ENCODE measurements at regions not wholly inside any gene's neighbourhood (a gene's known extent, or its start where the extent isn't known, plus 50 kb on each side); places are given as distances from the start of the nearest gene placed in this dataset.
"Not testable (repeated sequence)": the region's sequence is repeated elsewhere in the genome, so short reads cannot be mapped to it uniquely, and the experiment has no call there.

DNA sequence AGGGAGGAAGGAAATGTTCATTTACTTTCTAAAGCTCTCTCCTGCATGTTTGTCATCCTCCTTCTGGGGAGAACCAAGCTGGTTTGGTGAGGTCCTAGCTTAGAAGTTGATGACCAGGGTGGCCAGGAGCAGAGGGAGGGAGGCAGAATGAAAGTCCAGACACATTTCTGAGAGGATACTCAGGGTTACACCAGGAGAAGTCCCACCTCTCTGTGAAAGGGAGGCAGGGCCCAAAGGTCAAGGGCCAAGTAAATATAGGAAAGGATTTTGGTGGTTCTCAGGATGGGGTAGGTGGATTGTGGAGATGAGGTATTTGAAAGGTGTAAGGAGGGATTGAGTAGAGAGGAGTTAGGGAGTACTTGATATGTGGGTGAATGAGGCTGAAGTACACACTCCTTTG lies 58.0 kb upstream of the FBXO11 start:
- no peak for DNase-seq (ENCODE audit: low read depth in 2 of 2)

DNA sequence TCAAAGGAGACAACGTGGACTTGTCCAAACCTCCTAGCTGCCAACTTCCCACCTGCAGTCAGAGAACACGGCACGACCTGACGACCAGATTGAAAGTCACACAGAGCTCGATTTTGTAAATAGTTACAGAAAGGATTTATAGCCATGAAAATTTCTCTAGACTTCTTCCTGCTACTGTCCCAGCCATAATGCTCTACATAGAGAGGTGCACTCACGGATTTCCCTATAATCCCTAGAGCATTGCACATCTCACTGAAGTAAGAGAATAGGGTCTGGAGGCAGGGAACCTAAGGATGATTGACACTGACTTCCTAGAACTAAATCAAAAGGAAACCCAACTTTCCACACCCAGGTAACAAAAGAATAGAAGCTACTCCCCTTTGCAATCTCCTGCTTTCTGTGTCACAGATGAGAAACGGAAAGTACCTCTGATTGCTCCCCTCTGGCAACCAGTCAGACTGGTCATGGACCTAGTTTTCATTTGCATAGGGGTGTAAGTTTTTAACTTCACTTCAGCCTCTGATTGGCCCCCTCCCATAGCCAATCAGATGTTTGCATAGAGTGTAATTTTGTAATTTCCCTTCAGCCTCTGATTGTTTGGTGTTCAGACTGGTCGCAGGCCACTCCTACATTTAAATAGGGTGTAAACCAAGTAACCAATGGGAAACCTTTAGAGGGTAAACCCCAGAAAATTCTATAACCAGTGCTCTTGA lies 58.6 kb upstream of the FBXO11 start:
- no peak for DNase-seq (ENCODE audit: low read depth in 2 of 2)

GRCh38 chr2:47976728-47977127 lies 70.4 kb upstream of the FBXO11 start:
- not testable (repeated sequence) for DNase-seq (ENCODE audit: low read depth in 2 of 2)

GRCh38 chr2:47984041-47984440 lies 77.7 kb upstream of the FBXO11 start:
- DNase-seq (ENCODE audit: low read depth in 2 of 2): no peak

- DNase-seq (ENCODE audit: low read depth in 2 of 2): no peak
Measured at GRCh38 chr2:47990503-47990902, 84.2 kb upstream of the FBXO11 start.

GRCh38 chr2:47992671-47993070 lies 86.4 kb upstream of the FBXO11 start:
- no peak for DNase-seq (ENCODE audit: low read depth in 2 of 2)

- DNase-seq (ENCODE audit: low read depth in 2 of 2): no peak
Measured at GRCh38 chr2:47996808-47997207, 90.5 kb upstream of the FBXO11 start.

DNA sequence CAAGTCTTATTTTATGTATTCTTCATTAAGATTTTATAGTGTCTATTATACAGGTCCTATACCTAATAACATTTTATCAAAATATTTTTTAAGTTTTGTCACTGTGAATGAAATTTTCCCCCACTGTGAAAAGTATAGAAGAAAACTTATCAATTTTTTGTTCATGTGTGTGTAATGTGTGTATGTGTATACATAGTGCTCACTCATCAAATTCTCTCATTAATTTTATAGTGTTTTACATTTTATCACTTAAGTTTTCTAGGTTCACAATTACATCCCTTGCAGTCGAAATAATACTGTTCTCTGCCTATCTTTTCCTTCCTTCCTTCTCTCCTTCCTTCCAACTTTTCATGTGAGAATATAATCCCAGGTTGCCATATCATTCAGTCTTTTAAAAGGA lies 93.2 kb upstream of the FBXO11 start:
- DNase-seq (ENCODE audit: low read depth in 2 of 2): no peak

DNA sequence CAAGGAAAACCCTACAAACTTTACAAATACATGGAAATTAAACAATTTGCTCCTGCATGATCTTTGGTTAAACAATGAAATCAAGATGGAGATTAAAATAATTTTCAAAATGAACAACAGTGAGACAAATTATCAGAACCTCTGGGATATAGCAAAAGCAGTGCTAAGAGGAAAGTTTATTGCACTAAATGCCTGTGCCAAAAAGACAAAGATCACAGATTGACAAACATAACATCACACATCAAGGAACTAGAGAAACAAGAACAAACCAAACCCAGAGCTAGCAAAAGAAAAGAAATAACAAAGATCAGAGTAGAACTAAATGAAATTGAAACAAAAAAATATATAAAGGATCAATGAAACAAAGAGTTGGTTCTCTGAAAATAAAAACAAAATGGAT lies 95.2 kb upstream of the FBXO11 start:
- no peak for DNase-seq (ENCODE audit: low read depth in 2 of 2)

GRCh38 chr2:48006094-48006493 lies 99.8 kb upstream of the FBXO11 start:
- DNase-seq (ENCODE audit: low read depth in 2 of 2): no peak

DNA sequence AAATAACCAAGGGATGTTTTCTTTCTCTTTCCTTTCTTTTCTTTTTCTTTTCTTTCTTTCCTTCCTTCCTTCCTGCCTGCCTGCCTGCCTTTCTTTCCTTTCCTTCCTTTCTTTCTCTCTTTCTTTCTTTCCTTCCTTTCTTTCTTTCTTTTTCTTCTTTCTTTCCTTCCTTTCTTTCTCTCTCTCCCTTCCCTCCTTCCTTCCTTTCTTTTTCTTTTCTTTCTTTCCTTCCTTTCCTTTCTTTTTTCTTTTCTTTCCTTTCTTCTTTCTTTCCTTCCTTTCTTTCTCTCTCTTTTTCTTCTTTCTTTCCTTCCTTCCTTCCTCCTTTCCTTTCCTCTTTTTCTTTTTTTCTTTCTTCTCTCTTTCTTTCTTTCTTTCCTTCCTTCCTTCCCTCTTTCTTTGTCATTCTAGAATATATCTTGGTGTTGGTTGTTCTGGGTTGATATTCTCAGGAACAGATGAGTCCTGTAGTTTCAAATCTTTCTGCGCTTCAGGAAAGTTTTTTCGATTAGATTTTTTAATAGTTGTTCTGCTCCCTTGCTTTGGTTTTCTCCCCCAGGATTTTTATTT lies 101.5 kb upstream of the FBXO11 start:
- no peak for DNase-seq (ENCODE audit: low read depth in 2 of 2)

GRCh38 chr2:48009256-48009655 lies 103.0 kb upstream of the FBXO11 start:
- no peak for DNase-seq (ENCODE audit: low read depth in 2 of 2)

- no peak for DNase-seq (ENCODE audit: low read depth in 2 of 2)
Measured at GRCh38 chr2:48015421-48015820, 109.1 kb upstream of the FBXO11 start.

GRCh38 chr2:48016225-48017019 lies 110.1 kb upstream of the FBXO11 start:
- no peak for DNase-seq (ENCODE audit: low read depth in 2 of 2)

DNA sequence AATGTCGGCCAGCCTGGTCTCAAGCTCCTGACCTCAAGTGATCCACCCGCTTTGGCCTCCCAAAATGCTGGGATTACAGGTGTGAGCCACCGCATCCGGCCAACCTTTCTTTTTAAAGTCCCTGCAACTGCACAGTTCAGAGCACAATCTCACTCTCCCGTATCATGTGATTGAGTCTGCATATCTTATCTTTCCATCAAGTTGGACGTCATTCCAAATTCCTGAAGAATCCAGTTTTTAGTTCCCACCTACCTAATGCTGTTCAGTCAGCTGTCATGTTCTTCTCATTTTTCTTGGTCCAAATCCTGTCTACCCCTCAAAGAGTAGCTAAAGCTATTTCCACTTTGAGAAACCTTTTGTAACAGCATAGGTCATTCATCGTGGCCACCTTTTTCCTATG lies 110.8 kb upstream of the FBXO11 start:
- no peak for DNase-seq (ENCODE audit: low read depth in 2 of 2)

- no peak for DNase-seq (ENCODE audit: low read depth in 2 of 2)
Measured at GRCh38 chr2:48018480-48018879, 112.2 kb upstream of the FBXO11 start.

GRCh38 chr2:48026865-48027264 lies 120.6 kb upstream of the FBXO11 start:
- DNase-seq (ENCODE audit: low read depth in 2 of 2): no peak

- DNase-seq (ENCODE audit: low read depth in 2 of 2): no peak
Measured at GRCh38 chr2:48032765-48033164, 126.5 kb upstream of the FBXO11 start.

- no peak for DNase-seq (ENCODE audit: low read depth in 2 of 2)
Measured at GRCh38 chr2:48034295-48034694, 128.0 kb upstream of the FBXO11 start.

DNA sequence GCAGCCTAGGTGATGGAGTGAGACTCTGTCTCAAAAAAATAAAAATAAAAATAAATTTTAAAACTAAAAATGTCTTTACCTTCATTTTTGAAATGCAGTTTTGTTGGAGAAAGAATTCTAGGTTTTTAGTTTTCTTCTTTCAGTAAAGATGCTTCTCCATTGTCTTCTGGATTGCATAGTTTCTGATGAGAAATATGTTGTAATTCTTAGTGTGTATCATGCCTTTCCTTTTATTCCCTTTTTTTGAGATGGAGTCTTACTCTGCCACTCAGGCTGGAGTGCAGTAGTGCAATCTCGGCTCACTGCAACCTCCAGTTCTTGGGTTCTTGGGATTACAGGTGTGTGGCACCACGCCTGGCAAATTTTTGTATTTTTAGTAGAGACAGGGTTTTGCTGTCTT lies 130.0 kb upstream of the FBXO11 start:
- no peak for DNase-seq (ENCODE audit: low read depth in 2 of 2)

- no peak for DNase-seq (ENCODE audit: low read depth in 2 of 2)
Measured at GRCh38 chr2:48039209-48039990, 133.1 kb upstream of the FBXO11 start.

GRCh38 chr2:48043131-48043700 lies 136.9 kb upstream of the FBXO11 start:
- DNase-seq (ENCODE audit: low read depth in 2 of 2): no peak
